ENCODE measurements at regions not wholly inside any gene's neighbourhood (a gene's known extent, or its start where the extent isn't known, plus 50 kb on each side); places are given as distances from the start of the nearest gene placed in this dataset.

DNA sequence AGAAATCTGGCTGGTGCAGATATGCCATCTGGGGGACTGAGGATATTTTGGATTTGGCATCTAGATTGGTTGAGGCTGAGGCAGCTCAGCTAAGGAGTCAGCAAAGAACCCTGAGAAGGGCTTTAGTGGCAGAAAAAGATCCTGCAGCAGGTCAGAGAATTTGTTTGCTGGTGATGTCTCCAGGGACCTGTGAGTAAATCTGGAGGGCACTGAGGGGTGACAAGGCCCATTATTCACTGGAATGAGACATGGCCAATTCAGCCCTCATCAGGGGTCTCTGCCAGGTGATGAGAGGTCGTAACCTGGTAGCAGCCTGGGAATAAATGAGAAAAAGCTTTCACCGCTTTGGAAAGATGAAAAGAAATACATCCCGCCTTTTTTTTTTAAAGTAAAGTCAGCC is 118.3 kb upstream of the FBXL4 start (continued):
- TF ChIP-seq CEBPB (IDR thresholded peaks at IDR 0.05; ENCODE audit: low read depth, low read length) = no peak

DNA sequence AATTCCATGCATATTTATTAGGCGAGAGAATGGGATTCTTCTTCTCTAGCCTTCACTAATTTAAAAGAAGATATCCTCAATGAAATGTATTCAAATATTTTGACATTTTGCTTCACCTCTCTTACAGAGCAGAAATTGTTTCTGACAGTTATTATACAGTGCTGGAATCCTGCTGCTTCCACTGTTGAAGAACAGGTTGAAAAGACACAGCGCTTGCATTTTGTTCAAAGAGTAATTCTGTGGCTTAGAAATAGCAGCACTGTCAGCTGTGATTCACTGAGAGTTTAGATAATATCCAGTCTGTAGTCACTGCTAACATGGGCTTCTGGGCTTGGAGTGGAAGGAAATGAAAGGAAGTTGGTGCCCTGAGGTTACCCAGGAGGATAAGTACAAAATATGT is 117.1 kb upstream of the FBXL4 start:
- no peak overlapping the region for H2BK120ac ChIP-seq (replicated peaks; ENCODE audit: low read depth, low read length)
- no peak overlapping the region for H3K9ac ChIP-seq (replicated peaks in 1 of 4; ENCODE audit: extremely low read depth in 1 of 4, low read depth in 3 of 4, low read length in 3 of 4)
- no peak overlapping the region for H2BK20ac ChIP-seq (ENCODE audit: low read length)
- H4K8ac ChIP-seq (ENCODE audit: extremely low read depth, insufficient read depth, low read length) = no peak overlapping the region
- H2BK5ac ChIP-seq (ENCODE audit: low read depth, low read length) = no peak overlapping the region
- no peak for DNase-seq (ENCODE audit: low read depth in 1 of 2, low spot score in 2 of 2)
- no peak overlapping the region for H4K5ac ChIP-seq (ENCODE audit: insufficient read length, low read depth, low read length)
- no peaks in the 10 kb centered on the region for H3K79me2 ChIP-seq (ENCODE audit: control insufficient read depth in 1 of 2, insufficient read depth in 2 of 2, low read length in 2 of 2)
- H3K9me3 ChIP-seq (ENCODE audit: insufficient read depth in 2 of 2, low read depth in 1 of 2, low read length in 1 of 2) = no peaks in the 10 kb centered on the region
- no peaks in the 10 kb centered on the region for H3K4me1 ChIP-seq (replicated peaks in 1 of 4; ENCODE audit: control insufficient read depth in 3 of 4, insufficient read depth in 4 of 4, low read length in 3 of 4)
- no peak overlapping the region for H3K27ac ChIP-seq (ENCODE audit: low read depth, low read length)
- H3K27me3 ChIP-seq (replicated peaks in 1 of 4; ENCODE audit: control insufficient read depth in 3 of 4, extremely low read depth in 1 of 4, insufficient read depth in 3 of 4, low read length in 3 of 4) = no peaks in the 10 kb centered on the region
- no peaks in the 10 kb centered on the region for H3K36me3 ChIP-seq (ENCODE audit: control insufficient read depth in 2 of 4, insufficient read depth in 4 of 4, low read length in 3 of 4)
- no peak overlapping the region for H3K4me2 ChIP-seq (ENCODE audit: insufficient read depth in 1 of 2, low read depth in 2 of 2, low read length in 2 of 2)
- H3K56ac ChIP-seq (replicated peaks; ENCODE audit: insufficient read length, low read depth, low read length) = no peak overlapping the region
- no peak overlapping the region for H2BK12ac ChIP-seq (ENCODE audit: low read depth, low read length)
- no peak overlapping the region for H2BK15ac ChIP-seq (ENCODE audit: low read length)
- WGBS, 2 experiments (ENCODE audit: extremely low coverage in 1 of 2, insufficient coverage in 1 of 2, insufficient read length in 1 of 2, insufficient replicate concordance in 2 of 2, low coverage in 1 of 2, low lambda C conversion rate in 2 of 2, missing lambda C conversion rate in 1 of 2) = 86% methylated on average over 2 of the region's 2 CpGs; no CpG with 5 or more reads in 1 of the 2 experiments
- no peak overlapping the region for H2AFZ ChIP-seq (ENCODE audit: low read length)
- no peak overlapping the region for H2AK5ac ChIP-seq (ENCODE audit: low read depth, low read length)
- no peaks in the 10 kb centered on the region for H4K20me1 ChIP-seq (replicated peaks in 1 of 2; ENCODE audit: control insufficient read depth in 1 of 2, insufficient read depth in 2 of 2, low read length in 2 of 2)
- no peak overlapping the region for H3K23ac ChIP-seq (ENCODE audit: insufficient read length)
- H3K4ac ChIP-seq (replicated peaks; ENCODE audit: insufficient read length, low read depth, low read length) = no peak overlapping the region
- ChIA-PET CTCF (ENCODE audit: partially characterized antibody) (interaction anchor here (0.5 to 1.7 kb wide), 4 partner anchors 23 to 177 kb away, joined by 3 to 4 read pairs (median 4); no protein-coding TSS in a partner anchor), POLR2A (ENCODE audit: partially characterized antibody) (no interaction called here)
- no peak for FAIRE-seq
- H4K91ac ChIP-seq (replicated peaks; ENCODE audit: insufficient read length, low read length) = no peak overlapping the region
- H3K14ac ChIP-seq (ENCODE audit: insufficient read length) = no peak overlapping the region
- no peak overlapping the region for H3K18ac ChIP-seq (ENCODE audit: extremely low read depth, low read length)
- H3K4me3 ChIP-seq (ENCODE audit: extremely low read depth in 1 of 4, insufficient read depth in 2 of 4, low read depth in 3 of 4, low read length in 4 of 4) = no peak overlapping the region
- no peaks in the 10 kb centered on the region for H3K79me1 ChIP-seq (ENCODE audit: low read depth, low read length)
- no peaks in the 10 kb centered on the region for H3K23me2 ChIP-seq (ENCODE audit: low read depth, low read length)
- TF ChIP-seq CHD1 (IDR thresholded peaks at IDR 0.05; ENCODE audit: low read depth, low read length) = no peak
- no peak for TF ChIP-seq RBBP5 (IDR thresholded peaks at IDR 0.05; ENCODE audit: borderline replicate concordance, low read depth, low read length)
- TF ChIP-seq BCL11A (IDR thresholded peaks at IDR 0.05; ENCODE audit: low read depth in 2 of 2, low read length in 2 of 2) = no peak
- TF ChIP-seq HDAC6 (IDR thresholded peaks at IDR 0.05; ENCODE audit: low read depth, low read length) = no peak
- no peak for TF ChIP-seq POLR2AphosphoS5 (IDR thresholded peaks at IDR 0.05; ENCODE audit: low read depth, low read length)
- no peak for TF ChIP-seq JUND (IDR thresholded peaks at IDR 0.05; ENCODE audit: low read length)
- no peak for TF ChIP-seq KDM1A (IDR thresholded peaks at IDR 0.05; ENCODE audit: borderline replicate concordance, low read length)
- TF ChIP-seq SIX5 (IDR thresholded peaks at IDR 0.05; ENCODE audit: low read depth, low read length) = no peak
- TF ChIP-seq BRCA1 (IDR thresholded peaks at IDR 0.05; ENCODE audit: low read depth, low read length) = no peak
- TF ChIP-seq RFX5 (IDR thresholded peaks at IDR 0.05; ENCODE audit: borderline replicate concordance, low read depth, low read length) = no peak
- TF ChIP-seq, protein P1, sequence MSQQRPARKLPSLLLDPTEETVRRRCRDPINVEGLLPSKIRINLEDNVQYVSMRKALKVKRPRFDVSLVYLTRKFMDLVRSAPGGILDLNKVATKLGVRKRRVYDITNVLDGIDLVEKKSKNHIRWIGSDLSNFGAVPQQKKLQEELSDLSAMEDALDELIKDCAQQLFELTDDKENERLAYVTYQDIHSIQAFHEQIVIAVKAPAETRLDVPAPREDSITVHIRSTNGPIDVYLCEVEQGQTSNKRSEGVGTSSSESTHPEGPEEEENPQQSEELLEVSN (IDR thresholded peaks at IDR 0.05) = no peak
- no peak for TF ChIP-seq SP4 (IDR thresholded peaks at IDR 0.05; ENCODE audit: low read length)
- TF ChIP-seq SP1 (IDR thresholded peaks at IDR 0.05; ENCODE audit: low read depth, low read length) = no peak
- no peak for TF ChIP-seq YY1 (IDR thresholded peaks at IDR 0.05; ENCODE audit: low read depth, low read length)
